ENCODE measurements at regions not wholly inside any gene's neighbourhood (a gene's known extent, or its start where the extent isn't known, plus 50 kb on each side); places are given as distances from the start of the nearest gene placed in this dataset.
"Not testable (repeated sequence)": the region's sequence is repeated elsewhere in the genome, so short reads cannot be mapped to it uniquely, and the experiment has no call there.

- intact Hi-C loops (cut with micrococcal nuclease): no loop called here
- H3K79me2 ChIP-seq (ENCODE audit: insufficient read depth, low read length): no peaks in the 10 kb centered on the region
- no peaks in the 10 kb centered on the region for H3K27me3 ChIP-seq (ENCODE audit: insufficient read depth, low read length)
- no peaks in the 10 kb centered on the region for H3K9me2 ChIP-seq (ENCODE audit: insufficient read depth)
- H3K9ac ChIP-seq (ENCODE audit: low read length): no peak overlapping the region
- RAD21 ChIA-PET (ENCODE audit: low non-redundant PET in 1 of 2, low total read pairs in 2 of 2, uncharacterized antibody in 2 of 2, unreplicated experiment in 2 of 2): no interaction called here
- ATAC-seq (no peak), DNase-seq (ENCODE audit: low read depth, low spot score) (no peak)
- no peak overlapping the region for H3K4me3 ChIP-seq (replicated peaks in 1 of 2; ENCODE audit: low read depth in 1 of 2, low read length in 2 of 2)
- no peak overlapping the region for H3K27ac ChIP-seq (ENCODE audit: low read depth, low read length)
- BruUV-seq (replicated peaks): no TSS peak
- no peaks in the 10 kb centered on the region for H3K9me3 ChIP-seq (ENCODE audit: control insufficient read depth in 1 of 2, insufficient read depth in 1 of 2, low read depth in 1 of 2, low read length in 2 of 2)
- no peak overlapping the region for H3K4me2 ChIP-seq (ENCODE audit: low read length)
- no peak overlapping the region for H2AFZ ChIP-seq (ENCODE audit: low read depth, low read length, poor library complexity, severe bottlenecking)
- H4K20me1 ChIP-seq (ENCODE audit: insufficient read depth): no peaks in the 10 kb centered on the region
- CTCF ChIA-PET: no interaction called here
- H3K4me1 ChIP-seq (ENCODE audit: control insufficient read depth in 1 of 2, insufficient read depth in 2 of 2, low read length in 2 of 2): no peaks in the 10 kb centered on the region
- no peak for TF ChIP-seq REST (IDR thresholded peaks at IDR 0.05; ENCODE audit: low read depth)
- TF ChIP-seq JUND (IDR thresholded peaks at IDR 0.05): no peak
- TF ChIP-seq TCF7L2 (IDR thresholded peaks at IDR 0.05; ENCODE audit: borderline replicate concordance, extremely low read depth, insufficient read depth, insufficient read length): no peak
- TF ChIP-seq ATF3 (IDR thresholded peaks at IDR 0.05): no peak
- no peak for TF ChIP-seq FOSL1 (IDR thresholded peaks at IDR 0.05; ENCODE audit: low read depth)
- TF ChIP-seq CTCF (IDR thresholded peaks at IDR 0.05 in 2 of 3, conservative IDR thresholded peaks at IDR 0.05 in 1 of 3; ENCODE audit: borderline replicate concordance in 1 of 3, insufficient read depth in 1 of 3, low read depth in 2 of 3, low read length in 2 of 3): no peak
- no peak for TF ChIP-seq ZFX (IDR thresholded peaks at IDR 0.05)
- no peak for TF ChIP-seq EZH2phosphoT487 (IDR thresholded peaks at IDR 0.05; ENCODE audit: borderline replicate concordance)
- TF ChIP-seq CEBPB (IDR thresholded peaks at IDR 0.05; ENCODE audit: low read depth): no peak
- no peak for TF ChIP-seq CBX3 (IDR thresholded peaks at IDR 0.05; ENCODE audit: low read depth)
- POLR2A ChIA-PET: interaction anchor here (0.6 kb wide), 1 partner anchor 601 kb away, joined by 3 read pairs; no protein-coding TSS in a partner anchor
- H3K36me3 ChIP-seq (ENCODE audit: control insufficient read depth in 1 of 2, insufficient read depth in 2 of 2, low read length in 2 of 2): no peaks in the 10 kb centered on the region
These were observed 62.4 kb upstream of the ATIC start for GRCh38 chr2:215249501-215249900.

- H3K9me3 ChIP-seq (ENCODE audit: control insufficient read depth in 1 of 2, insufficient read depth in 1 of 2, low read depth in 1 of 2, low read length in 2 of 2); DNase-seq (ENCODE audit: low read depth, low spot score); H3K4me1 ChIP-seq (ENCODE audit: control insufficient read depth in 1 of 2, insufficient read depth in 2 of 2, low read length in 2 of 2); CTCF ChIA-PET; H3K36me3 ChIP-seq (ENCODE audit: control insufficient read depth in 1 of 2, insufficient read depth in 2 of 2, low read length in 2 of 2); ATAC-seq; BruUV-seq (replicated peaks); H3K9ac ChIP-seq (ENCODE audit: low read length); H3K27ac ChIP-seq (ENCODE audit: low read depth, low read length); H4K20me1 ChIP-seq (ENCODE audit: insufficient read depth); H3K79me2 ChIP-seq (ENCODE audit: insufficient read depth, low read length); H3K4me3 ChIP-seq (replicated peaks in 1 of 2; ENCODE audit: low read depth in 1 of 2, low read length in 2 of 2); H3K27me3 ChIP-seq (ENCODE audit: insufficient read depth, low read length); intact Hi-C loops (cut with micrococcal nuclease); H2AFZ ChIP-seq (ENCODE audit: low read depth, low read length, poor library complexity, severe bottlenecking); H3K4me2 ChIP-seq (ENCODE audit: low read length); H3K9me2 ChIP-seq (ENCODE audit: insufficient read depth): not testable (repeated sequence)
- POLR2A ChIA-PET: interaction anchor here (0.9 kb wide), 1 partner anchor 10 kb away, joined by 3 read pairs; no protein-coding TSS in a partner anchor
- RAD21 ChIA-PET (ENCODE audit: low non-redundant PET in 1 of 2, low total read pairs in 2 of 2, uncharacterized antibody in 2 of 2, unreplicated experiment in 2 of 2): interaction anchor here in 1 of 2 experiments (0.7 kb wide), 1 partner anchor 196 kb away, joined by 3 read pairs; no protein-coding TSS in a partner anchor
These were observed 65.9 kb upstream of the ATIC start for GRCh38 chr2:215245919-215246318.
